SU-DHL-6 (cell line): ENCODE measurements at regions not wholly inside any gene's neighbourhood (a gene's known extent, or its start where the extent isn't known, plus 50 kb on each side); places are given as distances from the start of the nearest gene placed in this dataset.

Experiments used
- H2AFZ ChIP-seq: fragments of 200-600 bp; sonication (generic); 2 replicates; pipeline ENCODE4 v1.6.1; 2014; ENCODE audit warnings: low read depth, mild to moderate bottlenecking, moderate library complexity, mixed read lengths, antibody characterized with exemption, low read length; ENCODE audit not compliant: severe bottlenecking
- H3F3A ChIP-seq: fragments of 200-600 bp; shearing (Covaris generic); 2 replicates; pipeline ENCODE4 v1.6.0; 2016; ENCODE audit warnings: antibody characterized with exemption, mild to moderate bottlenecking; ENCODE audit not compliant: insufficient read depth
- H3K27ac ChIP-seq: fragments of 200-600 bp; sonication (generic); 2 replicates; pipeline ENCODE4 v1.5.1; 2016; ENCODE audit warnings: low read depth, mild to moderate bottlenecking, low read length, moderate library complexity, mixed read lengths
- H3K27me3 ChIP-seq: fragments of 200-600 bp; sonication (generic), shearing (Covaris generic); 2 replicates; pipeline ENCODE4 v1.6.0; 2014; ENCODE audit warnings: mild to moderate bottlenecking, low read length
- H3K36me3 ChIP-seq: fragments of 200-600 bp; sonication (generic); 2 replicates; pipeline ENCODE4 v1.6.1; 2014; ENCODE audit warnings: mild to moderate bottlenecking, low read length, mixed read lengths
- H3K4me2 ChIP-seq: fragments of 300-600, 200-600 bp; shearing (Covaris generic), sonication (generic); 2 replicates; pipeline ENCODE4 v1.6.0; 2014; ENCODE audit warnings: low read length, low read depth, mild to moderate bottlenecking; ENCODE audit not compliant: poor library complexity, severe bottlenecking
- H3K4me3 ChIP-seq: fragments of 200-600 bp; sonication (generic); 2 replicates; pipeline ENCODE4 v1.5.1; 2014; ENCODE audit warnings: antibody characterized with exemption, low read length, mild to moderate bottlenecking, mixed read lengths; ENCODE audit not compliant: insufficient read depth, poor library complexity, severe bottlenecking
- H3K79me2 ChIP-seq: fragments of 200-600 bp; sonication (generic); 2 replicates; pipeline ENCODE4 v1.6.1; 2014; ENCODE audit warnings: mild to moderate bottlenecking, low read length, moderate library complexity; ENCODE audit not compliant: insufficient read depth
- H3K9ac ChIP-seq: fragments of 200-600 bp; sonication (generic); 2 replicates; pipeline ENCODE4 v1.7.0; 2014; ENCODE audit warnings: mild to moderate bottlenecking, low read length
- H3K9me2 ChIP-seq: fragments of 200-600 bp; sonication (generic); replicated peaks from 2 replicates; pipeline ENCODE4 v1.6.1; 2014; ENCODE audit warnings: low read length; ENCODE audit not compliant: insufficient read depth
- H3K9me3 ChIP-seq: fragments of 200-600 bp; sonication (generic); 2 replicates; pipeline ENCODE4 v1.6.1; 2014; ENCODE audit warnings: low read length, mixed read lengths; ENCODE audit not compliant: insufficient read depth
- H4K20me1 ChIP-seq: fragments of 200-600 bp; sonication (generic); 2 replicates; pipeline ENCODE4 v1.6.1; 2014; ENCODE audit warnings: low read depth, mild to moderate bottlenecking, antibody characterized with exemption, low read length, moderate library complexity, mixed read lengths
- CTCF ChIP-seq: fragments of 200-600 bp; sonication (generic); IDR thresholded peaks from one replicate; pipeline ENCODE4 v1.5.1; 2017; ENCODE audit warnings: antibody characterized with exemption, mild to moderate bottlenecking, low read length, moderate library complexity; ENCODE audit not compliant: insufficient read depth, poor library complexity, severe bottlenecking
- EZH2phosphoT487 ChIP-seq: fragments of 200-600 bp; sonication (generic), shearing (Covaris generic); conservative IDR thresholded peaks from 2 replicates; pipeline ENCODE4 v1.6.1; 2018; ENCODE audit warnings: mild to moderate bottlenecking, antibody characterized with exemption, low read length, moderate library complexity, mixed read lengths

DNA sequence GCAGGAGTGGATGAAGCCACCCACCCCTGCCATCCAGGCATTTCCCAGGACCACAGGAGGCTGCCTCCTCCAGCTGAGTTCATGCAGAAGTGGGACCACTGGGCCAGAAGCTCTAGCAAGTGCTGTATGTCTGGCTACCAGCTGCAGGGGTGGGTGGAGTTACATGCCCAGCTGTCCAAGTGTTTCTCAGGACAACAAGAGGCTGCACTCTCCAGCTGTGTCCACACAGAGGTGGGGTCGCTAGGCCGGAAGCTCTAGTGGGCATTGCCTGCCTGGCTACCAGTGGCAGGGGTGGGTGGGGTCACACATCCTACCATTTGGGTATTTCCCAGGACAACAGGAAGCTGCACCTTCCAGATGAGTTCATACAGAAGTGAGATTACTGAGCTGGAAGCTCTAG is 234.0 kb upstream of the PPP2R3A start:
- Histone ChIP-seq H3K36me3 (no peaks in the 10 kb centered on the region), H3K79me2 (no peaks in the 10 kb centered on the region), H3K9me3 (no peaks in the 10 kb centered on the region), H3K27me3 (no peaks in the 10 kb centered on the region), H3K9ac (no peak overlapping the region), H3F3A (no peaks in the 10 kb centered on the region), H3K9me2 (no peaks in the 10 kb centered on the region), H4K20me1 (no peaks in the 10 kb centered on the region), H2AFZ (no peak overlapping the region), H3K4me2 (no peak overlapping the region), H3K4me3 (no peak overlapping the region), H3K27ac (no peak overlapping the region)
- TF ChIP-seq CTCF = no peak
- TF ChIP-seq EZH2phosphoT487 = no peak

DNA sequence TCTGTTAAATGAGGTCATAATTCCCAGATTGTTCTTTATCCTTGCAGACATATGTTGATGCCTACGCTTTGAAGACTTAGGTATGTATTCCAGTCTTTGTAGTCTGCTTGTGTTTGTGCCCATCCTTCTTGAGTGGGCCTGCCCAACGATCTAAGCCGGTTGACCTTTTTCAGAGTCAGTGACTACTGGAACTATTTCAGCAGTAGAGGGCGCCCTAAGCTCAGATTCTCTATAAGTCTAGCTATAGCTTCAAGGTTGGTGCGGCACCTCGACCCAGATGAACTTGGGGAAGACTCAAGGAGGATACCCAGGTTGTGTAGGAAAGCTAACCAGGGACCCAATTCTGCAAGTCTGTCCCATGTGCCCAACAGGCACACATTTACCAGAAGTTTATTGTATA is 228.8 kb upstream of the PPP2R3A start:
- Histone ChIP-seq H3K27me3 (no peaks in the 10 kb centered on the region), H3K9me2 (no peaks in the 10 kb centered on the region), H3K36me3 (no peaks in the 10 kb centered on the region), H3K4me2 (no peak overlapping the region), H2AFZ (no peak overlapping the region), H3K9me3 (no peaks in the 10 kb centered on the region), H3F3A (no peaks in the 10 kb centered on the region), H3K79me2 (no peaks in the 10 kb centered on the region), H3K9ac (no peak overlapping the region), H3K27ac (no peak overlapping the region), H3K4me3 (no peak overlapping the region), H4K20me1 (no peaks in the 10 kb centered on the region)
- peak; percentile 67 for TF ChIP-seq CTCF
- no peak for TF ChIP-seq EZH2phosphoT487

DNA sequence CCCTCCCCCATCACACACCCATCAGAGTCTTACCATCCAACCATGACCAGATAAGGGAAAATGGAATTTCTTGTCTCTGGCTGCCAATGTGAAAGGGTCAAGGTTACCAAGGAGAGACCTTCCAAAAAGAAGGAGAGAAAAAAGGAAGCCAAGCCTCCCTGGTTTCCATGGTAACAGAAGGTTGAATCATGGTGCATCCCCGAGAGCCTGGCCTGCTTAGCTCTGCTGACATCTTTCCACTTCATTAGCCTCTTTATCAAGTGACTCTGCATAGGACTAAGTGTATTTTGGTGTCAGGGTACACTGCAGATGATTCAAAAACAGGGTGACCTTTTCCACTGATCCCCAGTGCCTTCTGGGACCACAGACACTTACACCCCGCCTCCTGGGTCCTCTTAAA is 225.7 kb upstream of the PPP2R3A start:
- no peaks in the 10 kb centered on the region for H4K20me1 ChIP-seq
- H3K4me3 ChIP-seq = no peak overlapping the region
- H3K9ac ChIP-seq = no peak overlapping the region
- H3K79me2 ChIP-seq = no peaks in the 10 kb centered on the region
- H3K27ac ChIP-seq = no peak overlapping the region
- no peaks in the 10 kb centered on the region for H3F3A ChIP-seq
- no peaks in the 10 kb centered on the region for H3K9me2 ChIP-seq
- no peaks in the 10 kb centered on the region for H3K9me3 ChIP-seq
- no peaks in the 10 kb centered on the region for H3K27me3 ChIP-seq
- no peaks in the 10 kb centered on the region for H3K36me3 ChIP-seq
- no peak overlapping the region for H2AFZ ChIP-seq
- TF ChIP-seq EZH2phosphoT487 (no peak), CTCF (no peak)
- no peak overlapping the region for H3K4me2 ChIP-seq

DNA sequence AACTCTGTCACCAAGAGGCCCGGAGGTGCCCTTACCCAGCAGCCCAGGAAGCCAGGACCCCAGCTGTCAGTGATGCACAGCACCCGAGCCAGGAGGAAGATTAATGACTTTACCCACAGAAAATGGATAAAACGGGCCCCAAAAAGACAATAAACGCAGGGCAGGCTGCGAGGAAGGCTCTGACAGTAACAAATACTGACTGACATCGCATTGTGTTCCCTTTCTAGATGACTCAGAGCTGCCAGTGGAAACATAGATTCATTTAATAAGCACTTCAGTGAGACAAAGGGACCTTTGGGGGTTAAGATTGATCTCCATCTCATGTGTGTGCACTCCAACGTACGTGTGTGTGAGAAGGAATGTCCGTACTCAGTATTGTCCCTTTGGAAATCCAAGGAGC is 225.3 kb upstream of the PPP2R3A start:
- H3K36me3 ChIP-seq = no peaks in the 10 kb centered on the region
- H3K79me2 ChIP-seq = no peaks in the 10 kb centered on the region
- no peaks in the 10 kb centered on the region for H3K9me2 ChIP-seq
- no peaks in the 10 kb centered on the region for H3K27me3 ChIP-seq
- no peak overlapping the region for H3K27ac ChIP-seq
- no peak for TF ChIP-seq CTCF
- H3K9ac ChIP-seq = no peak overlapping the region
- H3F3A ChIP-seq = no peaks in the 10 kb centered on the region
- H4K20me1 ChIP-seq = no peaks in the 10 kb centered on the region
- no peak overlapping the region for H2AFZ ChIP-seq
- H3K9me3 ChIP-seq = no peaks in the 10 kb centered on the region
- H3K4me3 ChIP-seq = no peak overlapping the region
- H3K4me2 ChIP-seq = no peak overlapping the region
